ENCODE measurements at regions not wholly inside any gene's neighbourhood (a gene's known extent, or its start where the extent isn't known, plus 50 kb on each side); places are given as distances from the start of the nearest gene placed in this dataset.

DNA sequence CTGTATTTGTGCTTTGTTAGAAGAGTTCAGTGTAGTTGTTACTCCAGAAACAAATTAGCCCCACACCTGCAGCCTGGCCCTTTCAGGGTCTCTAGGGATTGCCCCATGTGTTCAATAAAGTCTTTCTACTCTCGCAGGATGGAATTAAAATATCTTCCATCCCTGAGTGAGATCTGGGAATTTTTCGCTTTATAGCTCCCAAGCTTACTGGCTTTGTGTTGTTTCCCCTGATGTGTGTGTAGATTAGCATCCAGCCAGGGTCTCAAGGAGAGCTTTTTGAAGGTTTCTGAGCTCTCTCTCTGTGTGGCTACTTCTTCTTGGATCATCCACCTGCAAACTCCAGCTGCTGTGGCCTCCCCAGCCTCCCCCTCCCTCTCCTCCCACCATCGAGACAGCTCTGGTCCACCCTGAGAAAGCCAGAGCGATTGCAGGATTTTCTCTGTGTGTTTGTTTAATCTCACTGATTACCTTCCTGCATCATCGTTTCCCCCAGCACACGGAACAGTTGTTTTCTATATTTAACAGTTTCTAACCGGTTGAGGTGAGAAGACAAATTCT lies 553.5 kb downstream of the TBC1D22A start:
- Histone ChIP-seq H3K27ac (ENCODE audit: low read length) (no peak overlapping the region), H3K4me3 (ENCODE audit: low read length) (no peak overlapping the region), H2AFZ (ENCODE audit: low read length) (no peak overlapping the region), H4K20me1 (ENCODE audit: insufficient read depth, low read length) (no peaks in the 10 kb centered on the region), H3K9me3 (replicated peaks; ENCODE audit: insufficient read depth, low read length) (no peaks in the 10 kb centered on the region), H3K27me3 (replicated peaks; ENCODE audit: insufficient read depth, low read length) (no peaks in the 10 kb centered on the region), H3K9ac (ENCODE audit: low read length) (no peak overlapping the region), H3K36me3 (replicated peaks; ENCODE audit: insufficient read depth, low read length) (no peaks in the 10 kb centered on the region), H3K4me1 (ENCODE audit: low read length) (no peaks in the 10 kb centered on the region), H3K9me2 (replicated peaks; ENCODE audit: insufficient read depth, low read length) (no peaks in the 10 kb centered on the region), H3K4me2 (ENCODE audit: low read depth, low read length) (no peak overlapping the region), H3K79me2 (ENCODE audit: low read length) (no peaks in the 10 kb centered on the region), H3F3A (ENCODE audit: insufficient read depth, low read length) (no peaks in the 10 kb centered on the region)
- DNase-seq: peak; percentile 7
- TF ChIP-seq EZH2phosphoT487 (IDR thresholded peaks at IDR 0.05; ENCODE audit: low read length) (no peak), EZH2 (optimal IDR thresholded peaks at IDR 0.05; ENCODE audit: low read depth, low read length) (no peak)
- TF ChIP-seq, protein P1, sequence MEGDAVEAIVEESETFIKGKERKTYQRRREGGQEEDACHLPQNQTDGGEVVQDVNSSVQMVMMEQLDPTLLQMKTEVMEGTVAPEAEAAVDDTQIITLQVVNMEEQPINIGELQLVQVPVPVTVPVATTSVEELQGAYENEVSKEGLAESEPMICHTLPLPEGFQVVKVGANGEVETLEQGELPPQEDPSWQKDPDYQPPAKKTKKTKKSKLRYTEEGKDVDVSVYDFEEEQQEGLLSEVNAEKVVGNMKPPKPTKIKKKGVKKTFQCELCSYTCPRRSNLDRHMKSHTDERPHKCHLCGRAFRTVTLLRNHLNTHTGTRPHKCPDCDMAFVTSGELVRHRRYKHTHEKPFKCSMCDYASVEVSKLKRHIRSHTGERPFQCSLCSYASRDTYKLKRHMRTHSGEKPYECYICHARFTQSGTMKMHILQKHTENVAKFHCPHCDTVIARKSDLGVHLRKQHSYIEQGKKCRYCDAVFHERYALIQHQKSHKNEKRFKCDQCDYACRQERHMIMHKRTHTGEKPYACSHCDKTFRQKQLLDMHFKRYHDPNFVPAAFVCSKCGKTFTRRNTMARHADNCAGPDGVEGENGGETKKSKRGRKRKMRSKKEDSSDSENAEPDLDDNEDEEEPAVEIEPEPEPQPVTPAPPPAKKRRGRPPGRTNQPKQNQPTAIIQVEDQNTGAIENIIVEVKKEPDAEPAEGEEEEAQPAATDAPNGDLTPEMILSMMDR (IDR thresholded peaks at IDR 0.05; ENCODE audit: low read length): no peak

DNA sequence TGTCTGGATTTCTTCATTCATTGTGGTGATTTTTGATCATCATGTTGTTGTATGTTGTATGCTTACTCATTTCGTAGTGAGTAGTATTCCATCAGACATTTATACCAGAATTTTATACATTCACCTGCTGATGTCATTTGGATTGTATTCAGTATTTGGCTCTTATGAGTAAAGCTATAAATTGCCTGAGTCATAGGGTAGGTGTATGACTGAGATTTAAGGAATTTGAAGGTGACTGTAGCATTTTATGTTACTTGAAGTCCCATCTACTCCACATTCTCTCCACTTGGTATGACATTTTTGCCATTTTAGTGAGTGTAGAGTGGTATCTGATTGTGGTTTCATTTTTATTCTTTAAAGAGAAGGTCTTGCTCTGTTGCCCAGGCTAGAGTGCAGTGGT lies 548.2 kb downstream of the TBC1D22A start:
- DNase-seq: no peak
- H3K9me3 ChIP-seq (replicated peaks; ENCODE audit: insufficient read depth, low read length): no peaks in the 10 kb centered on the region
- no peaks in the 10 kb centered on the region for H3K79me2 ChIP-seq (ENCODE audit: low read length)
- no peaks in the 10 kb centered on the region for H3F3A ChIP-seq (ENCODE audit: insufficient read depth, low read length)
- TF ChIP-seq, protein P1 (IDR thresholded peaks at IDR 0.05; ENCODE audit: low read length): no peak
- no peak for TF ChIP-seq EZH2phosphoT487 (IDR thresholded peaks at IDR 0.05; ENCODE audit: low read length)
- TF ChIP-seq EZH2 (optimal IDR thresholded peaks at IDR 0.05; ENCODE audit: low read depth, low read length): no peak
- H2AFZ ChIP-seq (ENCODE audit: low read length): no peak overlapping the region
- H3K36me3 ChIP-seq (replicated peaks; ENCODE audit: insufficient read depth, low read length): no peaks in the 10 kb centered on the region
- no peaks in the 10 kb centered on the region for H3K9me2 ChIP-seq (replicated peaks; ENCODE audit: insufficient read depth, low read length)
- H3K4me3 ChIP-seq (ENCODE audit: low read length): no peak overlapping the region
- H4K20me1 ChIP-seq (ENCODE audit: insufficient read depth, low read length): no peaks in the 10 kb centered on the region
- no peaks in the 10 kb centered on the region for H3K27me3 ChIP-seq (replicated peaks; ENCODE audit: insufficient read depth, low read length)
- no peak overlapping the region for H3K4me2 ChIP-seq (ENCODE audit: low read depth, low read length)
- no peaks in the 10 kb centered on the region for H3K4me1 ChIP-seq (ENCODE audit: low read length)
- H3K27ac ChIP-seq (ENCODE audit: low read length): no peak overlapping the region
- no peak overlapping the region for H3K9ac ChIP-seq (ENCODE audit: low read length)

DNA sequence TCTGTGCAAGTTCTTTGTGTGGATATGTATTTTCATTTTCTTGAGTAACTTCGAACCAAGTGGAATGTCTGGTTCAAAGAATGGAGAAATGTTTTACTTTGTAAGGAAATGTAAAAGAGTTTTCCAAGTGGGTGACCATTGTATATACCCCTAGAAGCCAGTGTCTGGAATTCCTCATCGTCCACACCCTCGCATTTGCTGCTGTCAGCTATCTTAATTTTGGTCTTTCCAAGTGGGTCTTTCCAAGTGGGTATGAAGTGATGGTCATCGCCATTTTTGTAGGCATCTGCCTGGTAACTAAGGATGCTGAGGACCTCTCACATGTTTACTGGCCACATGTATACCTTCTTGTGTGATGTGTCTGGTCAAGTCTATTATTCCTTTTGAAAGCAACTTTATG lies 547.5 kb downstream of the TBC1D22A start:
- Histone ChIP-seq H3K27ac (ENCODE audit: low read length) (no peak overlapping the region), H3K4me1 (ENCODE audit: low read length) (no peaks in the 10 kb centered on the region), H3F3A (ENCODE audit: insufficient read depth, low read length) (no peaks in the 10 kb centered on the region), H3K36me3 (replicated peaks; ENCODE audit: insufficient read depth, low read length) (no peaks in the 10 kb centered on the region), H3K9me3 (replicated peaks; ENCODE audit: insufficient read depth, low read length) (no peaks in the 10 kb centered on the region), H3K27me3 (replicated peaks; ENCODE audit: insufficient read depth, low read length) (no peaks in the 10 kb centered on the region), H4K20me1 (ENCODE audit: insufficient read depth, low read length) (no peaks in the 10 kb centered on the region), H3K9me2 (replicated peaks; ENCODE audit: insufficient read depth, low read length) (no peaks in the 10 kb centered on the region), H3K9ac (ENCODE audit: low read length) (no peak overlapping the region), H3K79me2 (ENCODE audit: low read length) (no peaks in the 10 kb centered on the region), H3K4me2 (ENCODE audit: low read depth, low read length) (no peak overlapping the region), H3K4me3 (ENCODE audit: low read length) (no peak overlapping the region), H2AFZ (ENCODE audit: low read length) (no peak overlapping the region)
- no peak for DNase-seq
- TF ChIP-seq EZH2phosphoT487 (IDR thresholded peaks at IDR 0.05; ENCODE audit: low read length): no peak
- TF ChIP-seq, protein P1 (IDR thresholded peaks at IDR 0.05; ENCODE audit: low read length): no peak
- TF ChIP-seq EZH2 (optimal IDR thresholded peaks at IDR 0.05; ENCODE audit: low read depth, low read length): no peak

Data from MM.1S (cell line).